Kidney glomerular epithelial cell (primary cell): ENCODE measurements at regions not wholly inside any gene's neighbourhood (a gene's known extent, or its start where the extent isn't known, plus 50 kb on each side); places are given as distances from the start of the nearest gene placed in this dataset.

Experiments used
- DNase-seq: peaks from one replicate; lab custom pipeline; 2025; lab: John Stamatoyannopoulos, UW

DNA sequence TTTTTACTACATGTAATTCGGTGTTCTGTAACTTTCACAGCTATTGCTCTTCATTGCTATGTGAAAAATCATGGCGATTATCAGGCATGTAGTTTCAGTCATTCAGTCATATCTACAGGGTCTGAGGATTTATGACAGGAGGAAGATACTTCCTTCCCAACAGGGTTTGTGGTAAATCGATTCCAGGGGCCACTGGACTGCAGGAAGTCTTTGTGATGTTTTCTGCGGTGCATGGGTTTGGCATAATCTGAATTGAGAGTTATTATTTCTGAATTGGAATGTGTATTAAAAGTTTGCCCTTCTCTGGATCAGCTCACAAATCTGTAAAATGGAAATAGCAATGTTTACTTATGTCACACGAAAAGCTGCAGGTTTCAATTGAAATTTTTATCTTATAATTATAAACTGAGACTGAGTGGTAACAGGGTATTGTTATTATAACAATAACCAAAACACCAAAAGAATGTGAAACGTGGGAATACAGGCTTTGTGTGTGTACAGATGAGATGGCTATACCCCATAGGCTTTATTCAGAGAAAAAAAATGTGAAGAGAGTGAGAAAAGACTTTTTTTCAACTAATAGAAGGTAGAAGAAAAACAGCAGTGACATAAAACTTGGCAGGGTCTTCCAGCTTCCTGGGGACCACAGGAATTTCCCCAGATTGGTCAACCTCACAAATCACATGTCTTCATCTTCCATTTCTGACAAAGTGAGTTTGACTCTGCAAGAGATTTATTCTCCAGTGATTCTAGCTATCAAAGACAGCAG lies 307.7 kb upstream of the NFE2L3 start:
- peak; percentile 20 for DNase-seq

DNA sequence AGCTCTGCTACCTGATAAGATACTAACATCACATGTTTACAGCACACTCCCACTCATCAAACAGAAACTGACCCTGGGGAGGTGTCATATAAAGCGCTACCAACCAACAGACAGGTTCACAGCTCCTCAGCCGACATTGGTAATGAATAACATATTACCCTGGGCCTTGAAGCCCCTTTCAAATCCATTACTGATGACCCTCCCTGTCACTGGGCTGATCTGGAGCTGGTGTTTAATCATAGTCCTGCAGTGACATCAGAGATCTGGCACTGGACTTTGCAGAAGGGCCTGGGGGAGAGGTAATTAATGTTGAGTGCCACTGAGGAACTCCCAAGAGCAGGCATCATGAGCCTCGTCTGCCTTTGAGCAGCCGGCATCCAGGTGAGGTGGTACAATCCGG lies 306.5 kb upstream of the NFE2L3 start:
- DNase-seq: no peak

DNA sequence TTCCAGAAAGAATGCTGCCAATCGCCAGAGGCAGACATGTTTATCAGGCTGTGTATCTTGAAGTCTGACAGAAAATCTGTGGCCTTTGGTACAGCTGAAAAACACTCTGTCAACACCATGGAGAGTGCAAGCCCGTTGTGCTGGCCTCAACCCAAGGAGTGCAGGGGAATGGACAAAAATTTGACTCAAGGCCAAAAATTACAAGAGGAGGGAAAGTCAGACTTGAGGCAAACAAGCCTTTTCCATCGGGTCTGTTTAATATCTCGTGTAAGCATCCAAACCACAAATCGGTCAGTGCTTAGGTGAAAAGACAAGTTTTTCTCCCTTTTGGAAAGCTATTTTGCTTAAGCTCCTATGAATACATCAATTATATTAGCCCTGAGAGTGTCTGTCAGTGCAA lies 305.3 kb upstream of the NFE2L3 start:
- DNase-seq: peak; percentile 92

DNA sequence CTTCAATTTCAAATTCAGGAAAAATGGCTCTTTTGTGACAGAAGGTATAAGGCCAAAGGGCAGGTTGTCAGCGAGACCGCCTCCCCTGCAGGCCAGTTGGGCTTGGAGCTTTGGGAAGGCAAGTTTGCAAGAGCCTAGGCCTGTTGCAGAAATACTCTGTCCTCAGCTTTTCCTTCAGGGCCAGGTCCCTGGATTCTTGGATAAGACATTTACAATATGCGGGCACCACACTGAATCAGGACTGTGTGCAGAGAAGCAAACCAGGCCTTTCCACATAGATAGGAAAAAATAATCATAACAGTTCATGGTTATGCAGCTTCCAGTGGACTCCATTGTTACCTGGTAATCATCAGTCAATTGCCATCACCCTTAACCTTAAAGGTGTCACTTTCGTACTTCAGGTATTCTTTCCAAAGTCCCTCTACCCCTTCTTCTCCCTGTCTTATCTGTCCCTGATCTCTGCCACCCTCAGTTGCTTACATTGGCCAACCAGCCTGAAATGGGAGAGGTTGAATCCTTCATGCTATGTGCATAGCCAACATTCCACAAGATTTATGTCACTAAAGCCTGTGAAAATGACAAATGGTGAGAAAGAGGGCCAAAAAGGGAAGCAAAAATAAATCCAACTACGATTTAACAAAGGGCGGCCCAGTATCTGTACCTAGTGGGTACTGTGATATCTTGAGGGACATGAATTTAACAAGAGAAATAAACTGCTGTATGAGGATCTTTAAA lies 304.5 kb upstream of the NFE2L3 start:
- DNase-seq: peak; percentile 64

DNA sequence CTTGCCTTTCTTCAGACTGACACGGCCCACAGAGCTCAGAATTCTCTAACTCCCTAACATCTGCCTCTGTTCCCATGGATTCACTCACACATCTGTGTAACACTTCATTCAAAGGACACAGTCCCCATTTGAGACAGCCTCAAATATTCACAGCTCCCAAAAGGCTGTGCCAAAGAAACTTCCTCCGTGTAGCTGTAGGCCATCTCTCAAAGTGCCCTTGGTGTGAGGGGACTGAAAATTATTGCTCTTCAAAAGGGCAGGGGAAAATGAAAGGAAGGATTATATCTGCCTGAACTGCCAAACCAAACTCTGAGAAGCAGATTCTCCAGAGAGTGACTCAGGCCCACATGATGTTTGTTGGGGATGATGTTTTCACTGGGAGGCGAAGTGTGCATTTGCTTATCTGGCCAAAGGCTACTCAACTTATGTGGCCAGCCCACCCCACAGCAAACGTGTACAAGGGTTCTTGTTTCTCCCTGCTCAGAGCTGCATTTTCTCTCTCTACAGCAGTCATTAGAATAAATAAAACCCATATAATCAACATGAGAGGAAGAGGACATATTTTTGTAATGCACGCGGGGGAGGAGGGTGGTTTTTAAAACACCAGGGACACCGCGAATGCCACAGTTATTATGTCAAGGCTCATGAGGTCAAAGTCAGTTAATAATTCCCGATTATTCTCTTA lies 302.4 kb upstream of the NFE2L3 start:
- DNase-seq: peak; percentile 98

DNA sequence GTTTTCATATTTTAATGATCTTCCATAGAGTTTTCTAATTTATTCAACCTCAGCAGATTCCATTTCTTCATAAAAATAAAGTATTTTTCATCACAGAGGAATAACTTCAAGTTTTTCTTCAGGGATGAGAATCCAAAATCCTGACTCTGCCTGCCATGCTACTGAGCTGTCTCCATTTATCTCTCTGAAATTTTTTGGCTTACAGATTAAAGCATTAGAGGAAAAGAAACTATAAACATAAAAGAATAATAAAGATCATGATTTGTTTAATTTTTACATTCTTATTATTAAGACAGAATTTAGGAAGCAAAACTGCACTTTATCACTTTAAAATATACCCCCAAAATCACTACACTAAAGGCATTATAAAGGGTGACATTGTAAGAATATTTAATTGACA lies 301.8 kb upstream of the NFE2L3 start:
- no peak for DNase-seq

DNA sequence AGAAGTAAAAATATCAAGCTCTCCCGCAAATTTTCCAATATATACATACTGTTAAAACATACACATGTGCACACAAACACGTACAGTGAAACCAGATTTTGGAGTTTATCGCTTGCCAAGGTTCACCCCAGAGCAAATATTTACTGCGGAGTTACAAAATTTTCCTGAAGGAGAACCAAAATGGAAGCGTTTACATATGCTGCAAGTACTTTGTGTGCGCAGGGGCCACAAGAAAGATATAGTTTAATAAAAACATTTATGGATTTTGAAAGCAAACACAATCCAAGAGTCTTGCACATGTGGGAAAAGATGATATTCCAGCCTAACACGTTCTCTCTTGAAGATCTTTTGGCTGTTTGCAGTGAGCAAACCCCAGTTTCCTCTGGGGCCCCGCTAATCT lies 301.3 kb upstream of the NFE2L3 start:
- no peak for DNase-seq

DNA sequence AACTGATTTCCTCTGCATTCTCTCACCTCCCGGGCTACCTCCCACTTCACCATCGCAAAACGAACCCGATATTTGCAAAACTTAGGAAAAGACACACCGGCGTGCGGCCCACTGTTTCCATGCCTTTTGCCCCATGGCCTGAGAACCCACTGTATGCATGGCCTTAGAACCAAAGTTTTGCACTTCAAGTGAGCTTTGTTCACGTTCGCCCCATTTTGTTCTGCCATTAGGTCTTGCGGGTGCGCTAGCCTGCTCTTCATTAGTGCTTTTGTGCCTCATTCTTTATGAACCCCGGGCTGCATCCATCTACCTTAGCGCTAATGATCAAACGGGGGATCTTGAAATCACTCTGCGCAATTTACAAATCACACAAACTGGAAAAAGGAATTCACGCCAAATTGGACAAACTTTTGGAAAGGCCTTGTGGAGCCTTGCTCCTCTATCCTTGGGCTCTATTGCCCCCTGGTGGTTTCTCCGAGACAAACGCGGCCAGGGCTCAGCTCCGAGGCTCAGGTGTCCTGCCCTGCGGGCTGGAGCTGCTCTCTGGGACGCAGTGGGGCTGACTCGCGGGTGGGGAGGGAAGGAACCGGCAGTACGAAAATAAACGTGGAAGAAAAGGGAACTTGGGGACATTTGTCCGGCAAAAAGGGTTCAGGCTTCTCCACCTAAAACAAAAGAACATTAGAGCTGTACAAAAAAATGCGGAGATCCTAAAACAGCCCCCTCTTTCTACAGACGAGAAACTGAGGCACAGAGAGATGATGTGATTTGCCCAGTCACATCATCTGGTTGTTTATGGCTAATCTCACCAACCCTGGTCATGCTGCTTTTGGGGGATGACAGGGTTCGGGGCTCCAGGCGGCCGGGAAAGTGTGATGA lies 300.4 kb upstream of the NFE2L3 start:
- peak; percentile 78 for DNase-seq

DNA sequence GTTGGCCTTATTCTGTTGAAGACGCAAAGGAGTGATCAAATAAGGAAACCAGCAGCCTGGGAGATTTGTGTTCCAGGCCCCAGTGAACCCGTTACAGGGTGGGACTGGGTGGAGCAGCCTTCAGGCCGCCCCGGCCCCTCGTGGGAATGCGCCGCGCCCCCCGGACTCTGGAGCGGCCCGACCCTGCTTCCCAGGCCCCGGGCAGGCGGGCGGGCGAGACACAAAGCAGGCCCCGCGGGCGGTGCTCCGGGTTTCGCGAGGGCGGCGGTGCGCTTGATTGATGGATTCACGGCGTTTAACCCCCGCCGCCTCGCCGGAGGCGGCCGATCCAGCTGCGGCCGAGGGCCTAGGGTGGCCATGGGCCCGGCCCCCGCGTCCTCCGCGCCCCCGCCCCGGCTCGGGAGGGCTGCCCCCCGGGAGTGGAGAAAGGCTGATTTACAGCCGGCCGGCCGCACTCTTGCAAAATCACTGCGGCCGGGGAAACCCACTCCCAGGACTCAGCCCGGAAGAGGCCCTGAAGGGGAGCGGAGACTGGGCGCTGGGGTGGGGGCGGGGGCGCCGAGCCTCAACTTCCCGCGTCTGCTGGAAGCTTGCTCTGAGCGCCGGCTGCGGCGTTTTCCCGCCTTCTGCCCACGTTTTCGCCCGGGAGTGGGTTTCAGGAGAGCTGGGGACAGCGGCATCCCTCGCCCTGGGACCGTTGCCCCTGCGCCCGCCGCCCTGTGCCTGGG lies 299.6 kb upstream of the NFE2L3 start:
- DNase-seq: no peak

DNA sequence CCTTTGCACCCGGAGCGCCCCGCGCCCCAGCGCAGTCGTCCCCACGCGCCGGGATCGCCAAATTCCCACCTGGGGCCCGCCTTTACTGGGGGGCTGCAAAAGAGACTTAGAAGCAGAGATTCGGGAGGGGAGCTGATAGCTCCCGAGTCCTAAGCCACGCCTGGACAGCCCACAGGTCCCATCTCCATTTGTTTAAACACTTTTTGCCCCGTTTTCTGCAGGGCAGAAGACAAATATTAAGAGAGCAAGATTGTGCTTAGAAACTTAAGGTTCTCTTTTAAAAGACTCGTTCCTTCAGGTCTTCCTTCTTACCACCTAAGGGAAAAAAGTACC lies 299.1 kb upstream of the NFE2L3 start:
- DNase-seq: no peak

DNA sequence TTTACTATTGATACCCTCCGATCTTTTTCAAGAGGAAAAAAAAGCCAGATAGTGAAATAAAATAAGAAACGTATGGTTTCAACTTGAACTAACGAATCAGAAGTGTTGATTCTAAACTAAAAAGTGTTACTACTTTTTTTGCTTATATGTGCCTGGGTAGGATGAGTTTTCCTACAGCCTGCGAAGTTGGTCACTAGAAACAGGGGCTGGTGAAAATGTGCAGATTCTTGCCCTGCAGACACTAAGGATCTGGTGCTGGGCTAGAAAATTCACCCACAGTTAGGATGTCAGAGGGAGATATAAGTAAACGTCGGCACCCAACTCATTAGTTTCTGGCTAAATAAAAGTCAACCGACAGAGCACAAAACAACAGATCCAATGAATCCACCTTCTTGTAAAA lies 298.7 kb upstream of the NFE2L3 start:
- no peak for DNase-seq

DNA sequence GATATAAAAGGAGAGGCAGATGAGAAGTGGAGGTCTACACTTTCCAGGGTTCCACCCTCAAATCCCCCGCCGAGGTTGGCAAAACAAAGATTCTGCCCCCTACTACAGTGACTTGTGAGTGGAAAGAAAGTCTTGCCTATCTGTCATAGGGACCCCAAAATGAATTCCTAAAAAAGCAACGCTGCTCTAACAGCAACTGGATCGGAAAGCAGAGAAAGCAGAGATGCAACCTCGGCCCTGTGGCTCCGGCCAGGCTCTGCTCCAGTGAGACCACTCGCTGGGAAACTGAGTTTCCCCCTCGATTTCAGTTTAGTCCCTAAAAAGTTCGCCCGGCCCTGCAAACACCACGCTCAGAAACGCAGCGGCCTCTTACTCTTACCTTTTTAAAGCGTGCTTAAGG lies 297.9 kb upstream of the NFE2L3 start:
- DNase-seq: no peak

DNA sequence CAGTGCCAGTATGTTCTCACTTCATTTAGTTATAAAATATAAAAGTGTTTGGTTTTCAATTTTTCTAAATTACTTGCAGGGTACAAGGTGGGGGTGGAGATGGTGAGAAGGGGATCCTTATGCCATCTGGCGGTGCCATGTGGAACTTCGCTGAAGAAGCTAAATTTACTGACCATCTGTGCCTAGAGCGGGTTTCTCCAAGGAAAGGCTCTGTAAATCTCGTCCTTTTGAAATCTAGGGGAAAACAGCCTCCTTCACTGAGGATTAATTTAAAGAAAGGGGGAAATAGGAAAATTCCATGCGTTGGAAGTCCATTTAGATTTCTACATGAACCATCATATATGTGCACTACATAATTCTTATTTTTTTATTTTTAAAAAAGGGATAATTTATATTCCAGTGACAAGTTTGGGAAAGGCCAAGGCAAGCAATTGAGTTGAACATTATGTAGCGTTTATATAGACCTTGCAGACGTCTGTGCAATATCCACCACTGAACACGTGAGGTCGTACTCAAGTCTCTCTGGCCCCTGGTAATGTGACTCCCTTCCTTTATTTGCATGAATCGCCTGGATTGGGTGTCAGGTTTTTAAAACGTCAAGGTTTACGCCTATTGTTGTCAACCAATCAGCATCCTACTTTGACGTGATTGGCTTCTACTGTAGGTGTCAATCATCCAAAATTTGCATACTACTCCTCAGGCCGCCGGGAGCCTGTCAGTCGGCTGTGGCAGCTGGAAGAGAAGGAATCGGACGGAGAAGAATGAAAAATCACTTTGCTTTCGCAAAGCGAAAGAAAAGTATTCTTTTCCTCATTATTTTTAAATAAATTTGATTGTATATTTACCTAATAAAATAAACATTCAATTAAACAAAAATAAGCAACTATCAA lies 297.1 kb upstream of the NFE2L3 start:
- DNase-seq: peak; percentile 98

DNA sequence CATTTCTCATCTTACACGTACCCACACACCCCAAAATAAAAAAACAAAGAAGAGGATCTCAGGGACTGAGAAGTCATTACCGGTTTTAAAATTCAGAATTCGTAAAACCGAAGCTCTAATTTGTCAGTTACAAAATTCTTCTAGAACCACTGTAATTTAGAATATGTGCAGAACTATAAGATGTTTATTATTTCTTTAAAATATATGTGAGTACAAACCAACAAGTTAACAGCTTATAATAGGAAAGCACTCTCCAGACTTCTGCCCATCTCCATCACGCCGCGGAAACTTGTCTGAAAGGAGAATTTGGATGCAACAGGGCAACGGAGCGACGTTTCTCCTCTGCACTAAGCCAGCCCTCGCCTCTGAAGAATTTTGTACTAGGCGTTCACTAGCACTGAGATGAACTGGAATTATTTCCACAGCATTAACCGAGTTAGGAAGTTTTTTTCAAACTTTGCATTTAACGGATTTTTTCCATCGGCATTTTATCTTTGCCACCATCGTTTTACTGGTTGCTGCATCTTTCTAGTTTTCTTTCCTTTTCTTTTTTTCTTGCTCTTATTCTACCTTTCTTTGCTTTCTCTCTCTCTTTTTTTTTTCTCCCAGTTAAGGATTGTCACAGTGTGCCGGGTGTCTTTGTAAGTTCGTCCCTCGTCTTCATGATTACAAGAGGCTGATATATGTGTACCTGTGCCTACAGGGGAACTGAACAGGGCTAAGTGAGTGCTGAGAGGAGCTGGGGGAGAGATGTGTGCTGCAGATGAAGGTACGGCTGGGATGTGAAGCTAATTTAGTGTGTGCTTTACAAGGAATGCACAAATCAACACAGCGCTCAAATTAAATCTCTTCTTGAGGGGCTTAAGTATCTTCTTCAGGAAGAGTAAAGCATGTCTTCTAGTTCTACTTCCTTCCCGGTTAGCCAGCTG lies 295.9 kb upstream of the NFE2L3 start:
- peak; percentile 34 for DNase-seq

DNA sequence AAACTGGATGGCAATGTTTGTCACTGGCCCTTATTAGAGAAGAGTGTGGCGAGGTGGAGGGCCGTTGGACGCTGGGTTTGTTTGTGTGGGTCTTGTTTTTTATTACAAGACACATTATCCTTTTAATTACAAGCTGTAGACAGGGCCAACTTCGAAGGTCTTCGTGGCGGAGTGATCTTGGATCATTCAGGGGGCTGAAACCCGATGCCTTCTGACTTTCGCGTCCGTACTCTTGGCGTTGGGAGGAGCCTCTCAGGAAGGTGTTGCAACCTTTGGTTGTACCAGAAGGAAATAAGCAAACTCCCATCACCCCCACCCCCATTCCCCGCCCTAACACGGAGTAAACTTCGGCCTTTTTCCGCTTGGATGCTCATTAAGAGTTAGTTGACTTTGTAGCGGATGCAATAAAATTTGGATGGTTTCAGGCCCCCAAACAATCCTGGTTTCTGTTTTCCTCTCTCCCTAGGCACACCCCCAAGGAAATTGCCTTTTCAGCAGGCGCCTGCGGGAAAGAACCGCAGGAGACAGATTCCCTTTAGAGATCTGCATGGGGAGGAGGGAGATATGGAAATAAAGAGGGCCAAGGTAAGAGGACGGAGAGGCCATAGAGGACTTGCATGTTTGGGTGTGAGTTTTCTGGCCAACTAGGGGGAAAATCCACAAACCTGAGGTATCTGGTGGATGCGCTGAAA lies 294.5 kb upstream of the NFE2L3 start:
- DNase-seq: peak; percentile 83

DNA sequence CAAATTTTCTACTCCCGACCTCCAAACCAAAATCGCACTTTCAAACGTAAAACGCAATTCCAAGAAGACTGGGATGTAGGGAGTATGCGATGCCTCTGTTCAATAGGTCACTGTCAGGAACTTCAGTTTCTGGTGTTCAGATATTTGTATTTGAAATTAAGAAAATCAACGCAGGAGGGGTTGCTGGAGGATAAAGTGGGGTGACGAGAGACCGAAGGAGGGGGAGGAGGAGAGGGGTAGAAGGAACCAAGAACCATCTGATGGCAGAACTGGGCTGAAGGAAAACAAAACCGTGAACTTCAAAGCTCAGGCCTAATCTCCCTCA lies 293.8 kb upstream of the NFE2L3 start:
- no peak for DNase-seq

DNA sequence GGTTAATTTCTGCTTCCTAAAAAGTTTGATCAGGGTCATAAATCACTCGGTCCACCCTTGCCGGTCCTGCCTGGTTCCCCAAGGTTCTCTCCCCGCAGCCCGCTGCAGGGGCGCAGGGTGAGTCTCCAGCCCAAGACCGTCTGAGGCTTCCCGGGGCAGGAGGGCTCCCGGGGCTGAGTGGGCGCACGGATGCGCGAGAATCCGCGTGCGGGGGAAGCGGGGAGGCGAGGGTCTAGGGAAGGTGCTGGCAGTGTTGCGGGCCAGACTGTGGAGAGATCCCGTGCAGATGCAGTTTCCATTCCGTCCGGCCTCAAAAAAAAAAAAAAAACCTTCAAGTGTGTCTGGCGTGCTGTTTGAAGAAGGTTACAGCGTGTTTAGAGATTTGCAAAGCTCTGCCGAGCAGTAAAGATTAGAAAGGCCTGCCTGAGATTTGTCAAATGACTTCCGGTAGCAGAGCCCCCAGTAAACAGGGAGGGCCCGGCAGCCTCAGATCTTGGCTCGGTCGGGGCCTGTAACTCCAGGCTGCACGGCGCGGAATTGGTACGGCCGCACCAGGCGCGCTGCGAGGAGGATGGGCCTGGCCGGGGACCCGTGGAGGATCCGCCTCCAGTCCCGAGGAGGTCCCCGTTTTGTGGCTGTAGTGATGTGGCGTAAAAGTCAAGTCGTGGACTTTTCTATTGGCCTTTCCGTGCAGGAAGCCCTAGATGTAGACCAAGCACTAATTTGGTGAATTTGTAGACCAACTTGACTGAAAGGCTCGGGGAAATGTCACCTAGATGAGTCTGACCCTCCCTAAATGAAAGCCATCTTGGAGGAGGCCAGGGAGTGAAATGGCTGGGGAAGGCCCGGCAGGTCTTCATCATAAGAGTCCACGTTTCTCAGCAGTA lies 293.2 kb upstream of the NFE2L3 start:
- no peak for DNase-seq
